ENCODE measurements at regions not wholly inside any gene's neighbourhood (a gene's known extent, or its start where the extent isn't known, plus 50 kb on each side); places are given as distances from the start of the nearest gene placed in this dataset.

- DNase-seq (ENCODE audit: low read depth in 2 of 2) = no peak
Observed at GRCh38 chr3:17985658-17986347, 243.4 kb upstream of the TBC1D5 start.

- DNase-seq (ENCODE audit: low read depth in 2 of 2) = no peak
Observed at GRCh38 chr3:17983106-17983505, 240.7 kb upstream of the TBC1D5 start.

GRCh38 chr3:17982211-17982880, 239.9 kb upstream of the TBC1D5 start:
- no peak for DNase-seq (ENCODE audit: low read depth in 2 of 2)

- no peak for DNase-seq (ENCODE audit: low read depth in 2 of 2)
Observed at GRCh38 chr3:17980863-17981262, 238.4 kb upstream of the TBC1D5 start.

- no peak for DNase-seq (ENCODE audit: low read depth in 2 of 2)
Observed at GRCh38 chr3:17979911-17980310, 237.5 kb upstream of the TBC1D5 start.

GRCh38 chr3:17979252-17979651, 236.8 kb upstream of the TBC1D5 start:
- no peak for DNase-seq (ENCODE audit: low read depth in 2 of 2)

- DNase-seq (ENCODE audit: low read depth in 2 of 2) = no peak
Observed at GRCh38 chr3:17974206-17974841, 231.9 kb upstream of the TBC1D5 start.

- DNase-seq (ENCODE audit: low read depth in 2 of 2) = no peak
Observed at GRCh38 chr3:17972959-17973906, 230.8 kb upstream of the TBC1D5 start.

GRCh38 chr3:17972476-17972875, 230.0 kb upstream of the TBC1D5 start:
- DNase-seq (ENCODE audit: low read depth in 2 of 2) = no peak

- DNase-seq (ENCODE audit: low read depth in 2 of 2) = no peak
Observed at GRCh38 chr3:17972030-17972429, 229.6 kb upstream of the TBC1D5 start.

- no peak for DNase-seq (ENCODE audit: low read depth in 2 of 2)
Observed at GRCh38 chr3:17969985-17970568, 227.6 kb upstream of the TBC1D5 start.

GRCh38 chr3:17969244-17969643, 226.8 kb upstream of the TBC1D5 start:
- DNase-seq (ENCODE audit: low read depth in 2 of 2) = no peak

GRCh38 chr3:17967953-17968607, 225.6 kb upstream of the TBC1D5 start:
- DNase-seq (ENCODE audit: low read depth in 2 of 2) = no peak

- no peak for DNase-seq (ENCODE audit: low read depth in 2 of 2)
Observed at GRCh38 chr3:17967111-17967510, 224.7 kb upstream of the TBC1D5 start.

- no peak for DNase-seq (ENCODE audit: low read depth in 2 of 2)
Observed at GRCh38 chr3:17965331-17965730, 222.9 kb upstream of the TBC1D5 start.

- no peak for DNase-seq (ENCODE audit: low read depth in 2 of 2)
Observed at GRCh38 chr3:17964108-17964507, 221.7 kb upstream of the TBC1D5 start.

- no peak for DNase-seq (ENCODE audit: low read depth in 2 of 2)
Observed at GRCh38 chr3:17955411-17955810, 213.0 kb upstream of the TBC1D5 start.

- no peak for DNase-seq (ENCODE audit: low read depth in 2 of 2)
Observed at GRCh38 chr3:17954801-17955200, 212.4 kb upstream of the TBC1D5 start.

- DNase-seq (ENCODE audit: low read depth in 2 of 2) = no peak
Observed at GRCh38 chr3:17951241-17951640, 208.8 kb upstream of the TBC1D5 start.

- no peak for DNase-seq (ENCODE audit: low read depth in 2 of 2)
Observed at GRCh38 chr3:17949101-17949500, 206.7 kb upstream of the TBC1D5 start.

- DNase-seq (ENCODE audit: low read depth in 2 of 2) = no peak
Observed at GRCh38 chr3:17947833-17948232, 205.4 kb upstream of the TBC1D5 start.

All from stimulated activated CD8-positive, alpha-beta memory T cell treated with anti-CD3 and anti-CD28 coated beads, Interleukin-15, amount 100 ng/mL, for 4 hours (primary cell).